ENCODE measurements at regions not wholly inside any gene's neighbourhood (a gene's known extent, or its start where the extent isn't known, plus 50 kb on each side); places are given as distances from the start of the nearest gene placed in this dataset.
"Not testable (repeated sequence)": the region's sequence is repeated elsewhere in the genome, so short reads cannot be mapped to it uniquely, and the experiment has no call there.

DNA sequence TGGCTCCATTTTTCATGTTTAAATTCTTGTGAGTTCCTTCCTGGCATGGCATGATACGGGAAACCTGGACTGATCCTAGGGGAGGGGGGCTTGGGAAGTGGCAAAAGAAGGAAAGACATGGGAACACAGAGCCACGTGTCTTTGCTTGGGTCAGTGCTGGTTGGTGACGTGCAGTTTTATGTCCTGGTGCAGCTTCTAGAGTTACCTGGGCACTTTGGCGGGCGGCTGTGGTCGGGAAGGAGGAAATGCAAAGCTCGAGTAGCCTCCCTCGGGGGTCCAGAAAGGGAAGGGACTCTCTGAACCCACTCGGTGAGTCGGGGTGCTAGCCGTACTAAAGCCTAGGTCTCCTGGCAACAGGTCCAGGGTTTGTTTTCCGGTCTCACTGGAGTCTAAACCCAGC is 94.6 kb downstream of the APOB start:
- TF ChIP-seq, protein P1, sequence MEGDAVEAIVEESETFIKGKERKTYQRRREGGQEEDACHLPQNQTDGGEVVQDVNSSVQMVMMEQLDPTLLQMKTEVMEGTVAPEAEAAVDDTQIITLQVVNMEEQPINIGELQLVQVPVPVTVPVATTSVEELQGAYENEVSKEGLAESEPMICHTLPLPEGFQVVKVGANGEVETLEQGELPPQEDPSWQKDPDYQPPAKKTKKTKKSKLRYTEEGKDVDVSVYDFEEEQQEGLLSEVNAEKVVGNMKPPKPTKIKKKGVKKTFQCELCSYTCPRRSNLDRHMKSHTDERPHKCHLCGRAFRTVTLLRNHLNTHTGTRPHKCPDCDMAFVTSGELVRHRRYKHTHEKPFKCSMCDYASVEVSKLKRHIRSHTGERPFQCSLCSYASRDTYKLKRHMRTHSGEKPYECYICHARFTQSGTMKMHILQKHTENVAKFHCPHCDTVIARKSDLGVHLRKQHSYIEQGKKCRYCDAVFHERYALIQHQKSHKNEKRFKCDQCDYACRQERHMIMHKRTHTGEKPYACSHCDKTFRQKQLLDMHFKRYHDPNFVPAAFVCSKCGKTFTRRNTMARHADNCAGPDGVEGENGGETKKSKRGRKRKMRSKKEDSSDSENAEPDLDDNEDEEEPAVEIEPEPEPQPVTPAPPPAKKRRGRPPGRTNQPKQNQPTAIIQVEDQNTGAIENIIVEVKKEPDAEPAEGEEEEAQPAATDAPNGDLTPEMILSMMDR (IDR thresholded peaks at IDR 0.05; ENCODE audit: unreplicated experiment), result no peak

DNA sequence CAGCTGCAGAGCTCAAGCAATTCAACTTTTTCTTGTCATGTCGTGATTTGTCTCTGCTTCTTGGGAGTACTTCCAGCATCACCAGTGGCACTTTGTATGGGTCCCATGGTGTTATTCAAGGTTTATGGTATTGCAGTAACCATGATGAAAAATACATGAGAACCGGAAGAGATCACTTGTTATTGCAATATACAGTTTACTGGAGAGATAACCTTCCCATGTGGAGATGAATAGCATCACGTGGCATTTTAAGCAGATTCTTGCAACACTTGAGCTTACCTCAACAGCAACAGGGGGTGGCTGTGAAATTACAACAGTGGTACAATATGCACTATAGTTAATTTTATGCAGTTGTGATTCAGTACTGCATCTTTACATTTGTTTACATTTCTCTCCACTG is 97.4 kb downstream of the APOB start:
- TF ChIP-seq, protein P1 (IDR thresholded peaks at IDR 0.05; ENCODE audit: unreplicated experiment), result no peak
- no peaks in the 10 kb centered on the region for H3K4me1 Mint-ChIP-seq
- H3K27me3 Mint-ChIP-seq (ENCODE audit: low read depth), result peaks cover 33% of the 10 kb centered on the region
- no peak for DNase-seq (ENCODE audit: low spot score in 2 of 2, unreplicated experiment in 2 of 2)
- no peak overlapping the region for H3K27ac Mint-ChIP-seq
- no peaks in the 10 kb centered on the region for H3K9me3 Mint-ChIP-seq
- no peak overlapping the region for H3K4me3 Mint-ChIP-seq
- H3K36me3 Mint-ChIP-seq, result no peaks in the 10 kb centered on the region

More for the DNA sequence above, 94.6 kb downstream of the APOB start:
- no peak overlapping the region for H3K4me3 Mint-ChIP-seq
- H3K4me1 Mint-ChIP-seq, result no peaks in the 10 kb centered on the region
- DNase-seq (ENCODE audit: low spot score in 2 of 2, unreplicated experiment in 2 of 2), result no peak
- H3K36me3 Mint-ChIP-seq, result no peaks in the 10 kb centered on the region
- no peak overlapping the region for H3K27ac Mint-ChIP-seq
- peaks cover 20% of the 10 kb centered on the region for H3K27me3 Mint-ChIP-seq (ENCODE audit: low read depth)
- H3K9me3 Mint-ChIP-seq, result no peaks in the 10 kb centered on the region

DNA sequence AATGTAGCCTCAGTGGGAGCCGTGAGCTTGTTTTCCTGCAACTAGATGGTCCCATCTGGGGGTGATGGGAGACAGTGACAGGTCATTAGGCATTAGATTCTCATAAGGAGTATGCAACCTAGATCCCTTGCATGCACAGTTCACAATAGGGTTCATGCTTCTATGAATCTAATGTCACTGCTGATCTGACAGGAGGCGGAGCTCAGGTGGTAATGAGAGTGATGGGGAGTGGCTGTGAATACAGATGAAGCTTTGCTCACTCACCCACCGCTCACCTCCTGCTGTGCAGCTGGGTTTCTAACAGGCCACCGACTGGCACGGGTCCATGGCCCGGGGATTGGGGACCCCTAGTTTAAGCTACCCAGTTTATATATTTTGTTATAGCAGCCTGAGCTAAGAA is 100.2 kb downstream of the APOB start:
- H3K27ac Mint-ChIP-seq; H3K9me3 Mint-ChIP-seq; H3K36me3 Mint-ChIP-seq; H3K4me3 Mint-ChIP-seq; H3K4me1 Mint-ChIP-seq; DNase-seq (ENCODE audit: low spot score in 2 of 2, unreplicated experiment in 2 of 2): not testable (repeated sequence)
- H3K27me3 Mint-ChIP-seq (ENCODE audit: low read depth), result peaks cover 45% of the 10 kb centered on the region

DNA sequence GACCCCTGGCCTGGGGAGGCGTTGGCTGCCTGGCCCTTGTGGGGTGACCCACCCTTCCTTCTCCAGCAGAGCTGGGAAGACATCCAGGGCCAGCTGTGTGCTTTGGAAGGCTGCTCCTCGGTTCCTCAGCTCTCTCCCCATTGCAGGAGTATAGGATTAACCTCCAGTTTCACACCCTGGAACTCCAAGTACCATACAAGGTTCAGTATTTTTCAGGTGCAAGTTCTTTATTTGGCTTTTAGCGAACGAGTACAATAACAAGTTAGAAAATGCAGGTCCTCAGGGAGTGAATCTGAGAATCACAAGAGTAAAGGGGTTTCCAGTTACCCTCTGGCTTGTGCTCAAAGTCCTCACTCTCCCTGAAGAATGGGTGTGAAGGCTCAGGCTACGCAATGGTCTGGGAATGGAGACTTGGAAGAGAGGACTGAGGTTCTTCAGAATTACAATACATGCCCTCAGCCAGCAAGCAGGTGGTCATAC is 101.2 kb downstream of the APOB start:
- TF ChIP-seq, protein P1 (IDR thresholded peaks at IDR 0.05; ENCODE audit: unreplicated experiment), result no peak
- H3K27ac Mint-ChIP-seq, result no peak overlapping the region
- H3K9me3 Mint-ChIP-seq, result no peaks in the 10 kb centered on the region
- peaks cover 7% of the 10 kb centered on the region for H3K4me1 Mint-ChIP-seq
- DNase-seq (ENCODE audit: low spot score in 2 of 2, unreplicated experiment in 2 of 2), result no peak
- H3K4me3 Mint-ChIP-seq, result no peak overlapping the region
- H3K27me3 Mint-ChIP-seq (ENCODE audit: low read depth), result peaks cover 46% of the 10 kb centered on the region
- H3K36me3 Mint-ChIP-seq, result no peaks in the 10 kb centered on the region

DNA sequence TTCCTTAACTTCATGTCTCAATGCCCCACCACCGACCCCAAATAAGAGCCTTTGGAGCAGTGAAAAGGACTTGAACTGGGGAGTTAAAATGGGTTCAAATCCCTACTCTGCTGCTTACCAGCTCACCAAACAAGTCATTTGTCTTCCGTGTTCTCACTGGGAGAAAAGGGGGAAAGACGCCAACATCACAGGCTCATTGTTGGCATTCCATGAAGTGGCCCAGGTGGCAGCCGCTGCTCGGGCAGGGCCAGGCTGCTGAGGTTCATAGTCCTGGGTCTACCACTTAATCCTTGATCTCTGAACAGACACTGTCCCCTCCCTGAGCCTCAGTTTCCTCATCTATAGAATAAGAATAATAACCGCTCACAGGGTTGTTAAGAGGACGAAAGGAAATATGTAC is 103.0 kb downstream of the APOB start:
- Mint-ChIP-seq H3K27ac (no peak overlapping the region), H3K36me3 (no peaks in the 10 kb centered on the region), H3K4me3 (no peak overlapping the region), H3K9me3 (no peaks in the 10 kb centered on the region), H3K27me3 (ENCODE audit: low read depth) (peaks cover 54% of the 10 kb centered on the region), H3K4me1 (peaks cover 7% of the 10 kb centered on the region)
- TF ChIP-seq, protein P1 (IDR thresholded peaks at IDR 0.05; ENCODE audit: unreplicated experiment), result no peak
- no peak for DNase-seq (ENCODE audit: low spot score in 2 of 2, unreplicated experiment in 2 of 2)

DNA sequence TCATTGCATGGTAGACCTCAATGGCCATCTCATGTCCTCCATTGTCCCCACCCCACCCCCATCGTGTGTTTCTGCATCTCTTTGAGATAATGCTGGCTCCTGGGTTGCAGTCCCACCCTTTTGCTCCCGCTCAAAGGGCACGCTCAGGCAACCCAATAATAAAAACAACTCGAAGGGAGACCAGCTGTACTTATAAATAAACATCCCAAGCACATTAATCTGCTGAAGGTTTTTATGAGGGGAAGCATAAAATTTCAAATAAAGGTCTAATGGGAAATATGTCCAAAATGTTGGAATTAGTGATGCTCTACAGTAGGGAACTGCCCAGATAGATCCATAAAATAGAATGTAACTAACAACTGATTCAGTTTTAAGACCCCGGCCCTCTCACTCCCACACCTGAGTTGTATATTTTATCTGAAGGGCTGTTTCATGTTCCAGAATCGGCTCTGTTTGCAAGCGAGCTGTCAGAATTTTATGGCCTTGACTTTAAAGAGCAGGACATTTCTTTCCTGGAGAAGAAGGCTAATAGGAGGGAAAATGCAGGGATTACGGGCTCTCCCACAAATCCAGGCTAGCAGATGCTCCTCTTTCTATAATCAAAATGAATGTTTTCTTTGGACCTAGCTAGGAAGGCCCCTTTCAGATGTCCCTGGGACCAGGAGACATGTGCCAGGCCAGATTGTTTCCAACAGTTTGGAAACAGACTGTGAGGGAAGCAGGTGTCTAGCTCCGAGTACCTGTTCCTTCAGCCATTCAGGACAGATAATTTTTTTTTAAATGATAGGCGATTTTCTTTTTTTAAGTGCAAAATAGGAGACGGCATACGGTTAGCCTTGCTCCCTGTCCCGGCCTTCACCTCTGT is 103.7 kb downstream of the APOB start:
- no peaks in the 10 kb centered on the region for H3K9me3 Mint-ChIP-seq
- TF ChIP-seq, protein P1 (IDR thresholded peaks at IDR 0.05; ENCODE audit: unreplicated experiment), result no peak
- H3K4me3 Mint-ChIP-seq, result no peak overlapping the region
- no peak overlapping the region for H3K27ac Mint-ChIP-seq
- H3K36me3 Mint-ChIP-seq, result no peaks in the 10 kb centered on the region
- H3K4me1 Mint-ChIP-seq, result peaks cover 7% of the 10 kb centered on the region
- no peak for DNase-seq (ENCODE audit: low spot score in 2 of 2, unreplicated experiment in 2 of 2)
- peaks cover 48% of the 10 kb centered on the region for H3K27me3 Mint-ChIP-seq (ENCODE audit: low read depth)

All from mesothelial cell of epicardium (in vitro differentiated cells).